CD4-positive, alpha-beta T cell treated with Interferon gamma for 1 hour (primary cell): ENCODE measurements at regions not wholly inside any gene's neighbourhood (a gene's known extent, or its start where the extent isn't known, plus 50 kb on each side); places are given as distances from the start of the nearest gene placed in this dataset.
"Not testable (repeated sequence)": the region's sequence is repeated elsewhere in the genome, so short reads cannot be mapped to it uniquely, and the experiment has no call there.

Experiments used
- DNase-seq: peaks from one replicate; pipeline ENCODE4 v3.0.0-alpha.2; 2020

GRCh38 chr1:143838598-143838929, 133.2 kb downstream of the FAM72C start:
- DNase-seq: not testable (repeated sequence)

- DNase-seq: not testable (repeated sequence)
Measured at GRCh38 chr1:143837924-143838597, 133.7 kb downstream of the FAM72C start.

GRCh38 chr1:143833376-143833775, 138.4 kb downstream of the FAM72C start:
- DNase-seq: not testable (repeated sequence)

- DNase-seq: not testable (repeated sequence)
Measured at GRCh38 chr1:143832379-143832716, 139.4 kb downstream of the FAM72C start.

- not testable (repeated sequence) for DNase-seq
Measured at GRCh38 chr1:143831479-143832378, 140.1 kb downstream of the FAM72C start.

- not testable (repeated sequence) for DNase-seq
Measured at GRCh38 chr1:143826162-143826561, 145.6 kb downstream of the FAM72C start.

GRCh38 chr1:143824266-143824665, 147.5 kb downstream of the FAM72C start:
- not testable (repeated sequence) for DNase-seq

GRCh38 chr1:143820058-143820457, 151.7 kb downstream of the FAM72C start:
- DNase-seq: not testable (repeated sequence)

GRCh38 chr1:143816369-143816768, 155.4 kb downstream of the FAM72C start:
- not testable (repeated sequence) for DNase-seq

GRCh38 chr1:143805374-143805773, 166.4 kb downstream of the FAM72C start:
- DNase-seq: not testable (repeated sequence)

GRCh38 chr1:143804707-143805356, 167.0 kb downstream of the FAM72C start:
- DNase-seq: not testable (repeated sequence)

- peak; percentile 29 for DNase-seq
Measured at GRCh38 chr1:143803927-143804411, 167.8 kb downstream of the FAM72C start.

GRCh38 chr1:143803095-143803494, 168.7 kb downstream of the FAM72C start:
- DNase-seq: not testable (repeated sequence)

- not testable (repeated sequence) for DNase-seq
Measured at GRCh38 chr1:143799568-143800187, 172.1 kb downstream of the FAM72C start.

- not testable (repeated sequence) for DNase-seq
Measured at GRCh38 chr1:143796369-143796768, 175.4 kb downstream of the FAM72C start.

- DNase-seq: not testable (repeated sequence)
Measured at GRCh38 chr1:143792047-143792937, 179.5 kb downstream of the FAM72C start.

GRCh38 chr1:143786381-143786780, 185.4 kb downstream of the FAM72C start:
- DNase-seq: not testable (repeated sequence)

GRCh38 chr1:143785883-143786282, 185.9 kb downstream of the FAM72C start:
- not testable (repeated sequence) for DNase-seq

- DNase-seq: not testable (repeated sequence)
Measured at GRCh38 chr1:143784239-143784882, 187.4 kb downstream of the FAM72C start.

- not testable (repeated sequence) for DNase-seq
Measured at GRCh38 chr1:143778178-143778577, 193.6 kb downstream of the FAM72C start.

- DNase-seq: not testable (repeated sequence)
Measured at GRCh38 chr1:143764831-143765230, 207.0 kb downstream of the FAM72C start.
